HUDEP-2 (cell line): ENCODE measurements at regions not wholly inside any gene's neighbourhood (a gene's known extent, or its start where the extent isn't known, plus 50 kb on each side); places are given as distances from the start of the nearest gene placed in this dataset.

Experiments used
- DNase-seq, 76 experiments: peaks; one replicate each; lab custom pipeline; 2025; ENCODE audit not compliant: unreplicated experiment in 76 of 76; lab: John Stamatoyannopoulos, UW

GRCh38 chr1:5812295-5812694, 179.9 kb downstream of the NPHP4 start:
- no peak for DNase-seq

GRCh38 chr1:5811419-5811818, 180.8 kb downstream of the NPHP4 start:
- no peak for DNase-seq

- DNase-seq, result no peak
Measured at GRCh38 chr1:5810553-5811270, 181.5 kb downstream of the NPHP4 start.

- DNase-seq, result no peak
Measured at GRCh38 chr1:5810131-5810530, 182.1 kb downstream of the NPHP4 start.

GRCh38 chr1:5809207-5809788, 182.9 kb downstream of the NPHP4 start:
- no peak for DNase-seq

GRCh38 chr1:5803851-5804250, 188.4 kb downstream of the NPHP4 start:
- DNase-seq, result no peak

GRCh38 chr1:5802606-5803005, 189.6 kb downstream of the NPHP4 start:
- DNase-seq, result no peak

GRCh38 chr1:5798904-5799303, 193.3 kb downstream of the NPHP4 start:
- no peak for DNase-seq

- no peak for DNase-seq
Measured at GRCh38 chr1:5798151-5798730, 194.0 kb downstream of the NPHP4 start.

GRCh38 chr1:5796028-5796427, 196.2 kb downstream of the NPHP4 start:
- DNase-seq, result no peak

GRCh38 chr1:5794279-5794678, 197.9 kb downstream of the NPHP4 start:
- DNase-seq, result no peak

- DNase-seq, result no peak
Measured at GRCh38 chr1:5793516-5793915, 198.7 kb downstream of the NPHP4 start.

- no peak for DNase-seq
Measured at GRCh38 chr1:5781079-5781478, 211.1 kb downstream of the NPHP4 start.

- DNase-seq, result no peak
Measured at GRCh38 chr1:5780324-5780716, 211.9 kb downstream of the NPHP4 start.

GRCh38 chr1:5779608-5780323, 212.5 kb downstream of the NPHP4 start:
- DNase-seq, result no peak

GRCh38 chr1:5776035-5776550, 216.1 kb downstream of the NPHP4 start:
- no peak for DNase-seq

- DNase-seq, result no peak
Measured at GRCh38 chr1:5774019-5774418, 218.2 kb downstream of the NPHP4 start.

- no peak for DNase-seq
Measured at GRCh38 chr1:5771788-5772187, 220.4 kb downstream of the NPHP4 start.

- no peak for DNase-seq
Measured at GRCh38 chr1:5770981-5771765, 221.1 kb downstream of the NPHP4 start.

- no peak for DNase-seq
Measured at GRCh38 chr1:5769760-5770159, 222.5 kb downstream of the NPHP4 start.

- no peak for DNase-seq
Measured at GRCh38 chr1:5769146-5769545, 223.1 kb downstream of the NPHP4 start.
